ENCODE measurements at regions not wholly inside any gene's neighbourhood (a gene's known extent, or its start where the extent isn't known, plus 50 kb on each side); places are given as distances from the start of the nearest gene placed in this dataset.
"Not testable (repeated sequence)": the region's sequence is repeated elsewhere in the genome, so short reads cannot be mapped to it uniquely, and the experiment has no call there.

- H3K36me3 ChIP-seq (ENCODE audit: insufficient read depth, low read depth, low read length): no peaks in the 10 kb centered on the region
- peaks cover 9% of the 10 kb centered on the region; the same call in 1 of the 2 replicates for H3K4me1 ChIP-seq (ENCODE audit: insufficient read depth, low read length)
- no peak overlapping the region for H3K4me3 ChIP-seq (ENCODE audit: low read length)
- no peaks in the 10 kb centered on the region for H3K9me3 ChIP-seq (ENCODE audit: insufficient read depth, low read depth, low read length)
- no peak overlapping the region for H3K27ac ChIP-seq (ENCODE audit: low read length)
- H3K27me3 ChIP-seq (ENCODE audit: insufficient read depth, low read length): no peaks in the 10 kb centered on the region
- H3K9ac ChIP-seq (ENCODE audit: low read depth, low read length): no peak overlapping the region
Observed at GRCh38 chr4:57182132-57182874, 72.1 kb upstream of the IGFBP7 start.

- H3K27ac ChIP-seq (ENCODE audit: low read length); H3K27me3 ChIP-seq (ENCODE audit: insufficient read depth, low read length); H3K9me3 ChIP-seq (ENCODE audit: insufficient read depth, low read depth, low read length); H3K4me1 ChIP-seq (ENCODE audit: insufficient read depth, low read length); H3K9ac ChIP-seq (ENCODE audit: low read depth, low read length); H3K4me3 ChIP-seq (ENCODE audit: low read length); H3K36me3 ChIP-seq (ENCODE audit: insufficient read depth, low read depth, low read length): not testable (repeated sequence)
Observed at GRCh38 chr4:57173136-57173535, 63.0 kb upstream of the IGFBP7 start.

DNA sequence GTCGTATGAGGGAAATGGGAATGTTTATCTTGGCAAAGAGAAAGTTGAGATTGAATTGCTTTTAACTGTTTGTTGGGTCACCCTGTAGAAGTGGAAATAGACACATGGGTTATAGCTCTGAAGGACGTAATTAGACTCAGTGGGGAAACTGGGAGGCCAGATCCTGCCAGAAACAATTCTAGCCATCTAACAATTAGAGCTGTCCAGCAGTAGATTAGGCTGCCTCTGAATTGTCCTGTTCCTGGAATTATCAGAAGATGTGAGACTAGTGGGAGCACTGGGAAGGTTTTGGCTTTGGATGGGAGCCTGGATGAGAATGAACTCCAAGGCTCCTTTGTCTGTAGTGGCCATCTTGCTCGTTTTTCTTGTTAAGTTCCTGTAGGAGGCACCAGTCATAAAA, 61.9 kb upstream of the IGFBP7 start:
- H3K9me3 ChIP-seq (ENCODE audit: insufficient read depth, low read depth, low read length): peaks cover 3% of the 10 kb centered on the region; the same call in 1 of the 2 replicates
- no peaks in the 10 kb centered on the region for H3K27me3 ChIP-seq (ENCODE audit: insufficient read depth, low read length)
- H3K4me3 ChIP-seq (ENCODE audit: low read length): no peak overlapping the region
- no peaks in the 10 kb centered on the region for H3K36me3 ChIP-seq (ENCODE audit: insufficient read depth, low read depth, low read length)
- no peak overlapping the region for H3K27ac ChIP-seq (ENCODE audit: low read length)
- no peak overlapping the region for H3K9ac ChIP-seq (ENCODE audit: low read depth, low read length)
- 0 out of 2 replicates have a peak, but pooled peaks cover 4% of the 10 kb centered on the region for H3K4me1 ChIP-seq (ENCODE audit: insufficient read depth, low read length)

GRCh38 chr4:57168982-57169381, 58.8 kb upstream of the IGFBP7 start:
- H3K27me3 ChIP-seq (ENCODE audit: insufficient read depth, low read length): peaks cover 9% of the 10 kb centered on the region
- peaks cover 9% of the 10 kb centered on the region; the same call in 1 of the 2 replicates for H3K4me1 ChIP-seq (ENCODE audit: insufficient read depth, low read length)
- no peak overlapping the region for H3K9ac ChIP-seq (ENCODE audit: low read depth, low read length)
- H3K36me3 ChIP-seq (ENCODE audit: insufficient read depth, low read depth, low read length): no peaks in the 10 kb centered on the region
- no peak overlapping the region for H3K4me3 ChIP-seq (ENCODE audit: low read length)
- H3K9me3 ChIP-seq (ENCODE audit: insufficient read depth, low read depth, low read length): peaks cover 3% of the 10 kb centered on the region; the same call in 1 of the 2 replicates
- no peak overlapping the region for H3K27ac ChIP-seq (ENCODE audit: low read length)

DNA sequence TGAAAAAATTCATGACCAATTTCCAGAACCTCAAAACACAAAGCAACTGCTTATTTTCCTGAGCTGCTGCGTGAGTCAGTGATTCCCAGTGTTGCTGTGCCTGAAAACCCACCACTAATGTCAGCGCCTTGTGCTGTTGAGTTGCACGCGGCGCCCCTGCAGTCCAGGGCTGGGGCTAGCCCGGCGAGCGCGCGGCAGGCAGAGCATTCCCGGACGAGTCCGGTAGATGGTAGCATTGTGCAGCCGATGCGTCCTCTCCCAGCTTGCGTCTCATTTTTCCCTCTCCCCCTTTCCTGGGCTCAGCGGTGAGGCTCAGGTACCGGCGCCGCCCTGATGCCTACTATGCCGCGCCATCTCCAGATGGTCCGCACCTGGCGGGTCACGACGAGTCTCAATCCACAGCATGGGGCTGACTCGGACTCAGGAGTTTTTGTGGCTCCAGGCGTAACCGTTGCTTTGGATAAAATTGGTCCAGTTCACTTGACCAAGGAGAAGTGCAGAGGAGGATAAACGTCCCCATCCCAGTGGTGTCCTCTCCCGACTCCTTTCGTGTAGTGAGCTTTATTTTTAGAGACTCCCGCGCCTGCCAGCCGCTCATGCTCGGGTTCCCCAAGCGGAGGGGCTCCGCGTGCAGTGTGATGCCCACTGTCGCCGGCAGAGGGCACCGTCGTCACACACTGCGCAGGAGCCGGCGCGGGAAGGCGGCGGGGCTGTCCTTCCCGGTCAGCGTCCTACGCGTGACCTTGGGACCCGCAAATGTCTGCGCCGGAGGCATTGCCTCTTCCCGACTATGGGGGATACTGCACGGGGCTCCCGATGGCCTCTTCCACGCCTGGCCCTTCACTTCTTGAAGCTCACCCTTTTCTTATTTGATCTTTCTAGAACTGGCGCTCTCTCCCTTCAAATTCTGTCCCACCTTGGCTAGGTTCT, 53.6 kb upstream of the IGFBP7 start:
- Histone ChIP-seq H3K36me3 (ENCODE audit: insufficient read depth, low read depth, low read length) (no peaks in the 10 kb centered on the region), H3K4me3 (ENCODE audit: low read length) (peak overlapping the region; percentile 80), H3K27me3 (ENCODE audit: insufficient read depth, low read length) (peaks cover 17% of the 10 kb centered on the region), H3K9ac (ENCODE audit: low read depth, low read length) (peak overlapping the region; percentile 80), H3K9me3 (ENCODE audit: insufficient read depth, low read depth, low read length) (no peaks in the 10 kb centered on the region), H3K4me1 (ENCODE audit: insufficient read depth, low read length) (peaks cover 5% of the 10 kb centered on the region; the same call in 1 of the 2 replicates), H3K27ac (ENCODE audit: low read length) (no peak overlapping the region)

DNA sequence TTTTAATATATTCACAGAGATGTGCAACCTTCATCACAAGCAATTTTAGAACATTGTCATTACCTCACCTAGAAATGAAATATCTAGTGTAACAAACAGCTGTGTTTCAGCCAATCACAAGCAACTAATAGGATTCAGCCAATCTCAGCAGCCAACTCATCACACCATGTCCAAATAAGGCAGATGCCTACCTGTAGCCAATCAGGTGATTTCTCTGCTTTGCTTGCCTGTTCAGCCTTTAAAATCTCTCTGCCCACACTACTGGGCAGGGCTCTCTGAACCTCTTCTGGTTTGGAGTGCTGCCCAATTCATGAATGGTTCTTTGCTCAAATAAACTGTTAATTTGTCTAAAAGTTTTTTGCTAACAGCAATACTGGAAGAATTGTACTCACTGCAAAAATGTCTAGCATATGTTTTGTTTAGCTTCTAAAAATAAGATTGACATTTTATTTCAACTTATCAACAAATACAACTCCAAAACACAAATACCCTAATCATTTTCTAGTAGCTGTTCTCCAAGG, 52.4 kb upstream of the IGFBP7 start:
- Histone ChIP-seq H3K4me1 (ENCODE audit: insufficient read depth, low read length) (peaks cover 5% of the 10 kb centered on the region; the same call in 1 of the 2 replicates), H3K9me3 (ENCODE audit: insufficient read depth, low read depth, low read length) (no peaks in the 10 kb centered on the region), H3K9ac (ENCODE audit: low read depth, low read length) (no peak overlapping the region), H3K4me3 (ENCODE audit: low read length) (no peak overlapping the region), H3K27ac (ENCODE audit: low read length) (no peak overlapping the region), H3K36me3 (ENCODE audit: insufficient read depth, low read depth, low read length) (no peaks in the 10 kb centered on the region), H3K27me3 (ENCODE audit: insufficient read depth, low read length) (peaks cover 17% of the 10 kb centered on the region)
